ENCODE measurements at regions not wholly inside any gene's neighbourhood (a gene's known extent, or its start where the extent isn't known, plus 50 kb on each side); places are given as distances from the start of the nearest gene placed in this dataset.

DNA sequence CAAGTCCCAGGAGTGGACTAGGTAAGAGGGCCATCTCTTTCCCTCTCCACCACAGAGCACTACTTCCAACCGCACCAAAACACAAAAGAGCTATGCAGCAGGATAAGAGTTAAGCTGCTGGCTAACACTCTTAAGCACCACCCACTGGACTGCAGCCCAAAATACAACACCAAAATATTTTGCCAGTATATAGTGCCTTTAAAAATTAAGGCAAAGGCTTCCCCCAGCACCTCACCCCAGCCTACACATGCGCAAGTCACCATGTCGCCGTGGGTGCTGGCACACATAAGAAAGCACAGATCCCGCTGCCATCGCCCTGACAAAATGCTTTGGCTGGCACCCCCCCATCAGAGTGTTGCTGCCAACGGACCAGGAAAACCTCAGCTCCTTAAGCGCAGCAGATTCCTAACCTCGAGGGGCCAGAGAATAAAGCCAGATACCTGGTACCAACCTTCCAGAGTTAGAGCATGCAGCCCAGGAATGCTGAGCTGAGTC is 608.3 kb downstream of the PCDH17 start:
- no peaks in the 10 kb centered on the region for H3K9me3 ChIP-seq
- no peak for ATAC-seq
- no peak for TF ChIP-seq CTCF (IDR thresholded peaks at IDR 0.05)

DNA sequence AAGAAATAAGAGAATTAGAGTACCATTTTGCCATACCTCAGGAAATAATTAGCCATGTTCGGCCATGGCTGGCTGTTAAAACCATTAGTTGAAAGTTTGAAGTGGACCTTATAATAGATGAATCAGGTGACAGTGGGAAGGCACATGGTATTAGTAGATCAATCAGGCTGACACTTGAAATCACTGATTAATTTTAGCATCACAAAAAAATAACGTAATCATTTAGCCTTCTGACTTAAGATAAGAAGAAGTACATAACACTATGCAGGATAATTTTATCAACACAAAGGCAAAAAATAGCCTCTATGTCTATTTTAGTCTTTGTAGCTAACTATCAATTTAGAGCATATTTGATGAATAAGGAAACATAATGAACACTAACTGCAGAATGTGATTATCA is 615.5 kb downstream of the PCDH17 start:
- DNase-seq (no peak), ATAC-seq (no peak)
- Histone ChIP-seq H3K4me3 (no peak overlapping the region), H3K36me3 (no peaks in the 10 kb centered on the region), H3K27ac (no peak overlapping the region), H3K27me3 (ENCODE audit: low read depth) (no peaks in the 10 kb centered on the region), H3K4me1 (no peaks in the 10 kb centered on the region), H3K9me3 (no peaks in the 10 kb centered on the region)
- no peak for TF ChIP-seq CTCF (IDR thresholded peaks at IDR 0.05)
- intact Hi-C loops (cut with DNase I) = no loop called here

More for the DNA sequence above, 608.3 kb downstream of the PCDH17 start:
- no peaks in the 10 kb centered on the region for H3K4me1 ChIP-seq
- DNase-seq = no peak
- no peak overlapping the region for H3K27ac ChIP-seq
- intact Hi-C loops (cut with DNase I) = no loop called here
- H3K4me3 ChIP-seq = no peak overlapping the region
- no peaks in the 10 kb centered on the region for H3K36me3 ChIP-seq
- H3K27me3 ChIP-seq (ENCODE audit: low read depth) = no peaks in the 10 kb centered on the region

DNA sequence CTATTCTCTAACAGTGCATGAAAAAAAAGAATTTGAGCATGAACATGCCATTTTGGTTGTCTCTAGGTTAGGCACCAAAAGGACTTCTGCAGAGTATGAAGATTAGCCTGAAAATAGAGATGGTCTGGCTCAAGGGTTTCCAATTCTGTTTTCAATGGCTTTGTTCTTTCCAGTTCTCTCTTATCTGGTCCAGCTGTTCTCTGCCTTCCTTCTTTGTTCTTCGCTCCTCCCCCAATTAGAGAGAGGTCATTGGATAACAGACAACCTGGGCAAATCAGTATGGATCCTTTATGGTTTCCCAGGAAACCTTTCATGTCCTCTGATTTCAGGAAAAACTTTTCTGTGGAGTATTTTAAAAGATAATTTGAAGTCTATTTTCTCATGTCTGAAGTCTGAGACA is 623.4 kb downstream of the PCDH17 start:
- H3K4me3 ChIP-seq = no peak overlapping the region
- H3K36me3 ChIP-seq = no peaks in the 10 kb centered on the region
- no peak for TF ChIP-seq CTCF (IDR thresholded peaks at IDR 0.05)
- DNase-seq = no peak
- no peaks in the 10 kb centered on the region for H3K27me3 ChIP-seq (ENCODE audit: low read depth)
- ATAC-seq = no peak
- intact Hi-C loops (cut with DNase I) = no loop called here
- H3K27ac ChIP-seq = no peak overlapping the region
- no peaks in the 10 kb centered on the region for H3K4me1 ChIP-seq
- no peaks in the 10 kb centered on the region for H3K9me3 ChIP-seq

DNA sequence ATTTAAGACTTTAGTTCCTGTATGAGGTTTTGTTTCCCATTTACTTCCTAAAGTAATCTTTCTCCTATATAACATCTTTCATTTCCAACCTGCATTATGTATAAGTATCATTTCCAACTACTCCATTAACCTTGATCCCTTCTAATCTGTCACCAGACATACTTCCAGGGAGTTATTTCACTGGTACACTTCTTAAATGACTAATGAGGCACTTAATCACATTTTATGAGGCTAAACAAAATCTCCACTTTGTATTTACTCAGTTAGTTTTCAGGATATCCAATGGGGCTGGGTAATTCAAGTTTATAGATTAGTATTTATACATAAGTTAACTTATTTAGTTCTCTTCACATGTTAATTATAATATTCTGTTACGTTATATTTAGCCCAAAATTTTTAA is 634.7 kb downstream of the PCDH17 start:
- intact Hi-C loops (cut with DNase I) = no loop called here
- no peak for ATAC-seq

GRCh38 chr13:58298556-58299135 is 667.1 kb downstream of the PCDH17 start:
- no peak for ATAC-seq
- TF ChIP-seq CTCF (IDR thresholded peaks at IDR 0.05) = no peak
- intact Hi-C loops (cut with DNase I) = no loop called here
- DNase-seq = no peak
- no peaks in the 10 kb centered on the region for H3K4me1 ChIP-seq
- no peaks in the 10 kb centered on the region for H3K36me3 ChIP-seq
- no peak overlapping the region for H3K27ac ChIP-seq
- H3K9me3 ChIP-seq = no peaks in the 10 kb centered on the region
- H3K4me3 ChIP-seq = no peak overlapping the region
- H3K27me3 ChIP-seq (ENCODE audit: low read depth) = no peaks in the 10 kb centered on the region

More for the DNA sequence above, 634.7 kb downstream of the PCDH17 start:
- no peak overlapping the region for H3K27ac ChIP-seq
- no peaks in the 10 kb centered on the region for H3K9me3 ChIP-seq
- DNase-seq = no peak
- no peaks in the 10 kb centered on the region for H3K4me1 ChIP-seq
- no peak overlapping the region for H3K4me3 ChIP-seq
- no peaks in the 10 kb centered on the region for H3K27me3 ChIP-seq (ENCODE audit: low read depth)
- TF ChIP-seq CTCF (IDR thresholded peaks at IDR 0.05) = no peak
- H3K36me3 ChIP-seq = no peaks in the 10 kb centered on the region
